HepG2 (cell line): ENCODE measurements at regions not wholly inside any gene's neighbourhood (a gene's known extent, or its start where the extent isn't known, plus 50 kb on each side); places are given as distances from the start of the nearest gene placed in this dataset.

Experiments
- ATAC-seq: fragments of 200-7000 bp; cut with Tn5 transposase; 3 replicates; pipeline ENCODE4 v1.9.1; 2020; ENCODE audit warnings: mild to moderate bottlenecking, moderate library complexity
- BruUV-seq: library from RNA; stranded (reverse); fragments of 400-500 nt; replicated peaks from 2 replicates; lab custom pipeline; 2021; lab: Mats Ljungman, UMichigan
- CTCF ChIA-PET: fragments of 300-600 bp; formaldehyde crosslinking; extraction: SDS; loops from one replicate; lab custom pipeline; 2021; ENCODE audit warnings: low total read pairs, inconsistent platforms, low intra/inter-chr PET ratio; lab: Yijun Ruan, JAX
- POLR2A ChIA-PET: fragments of 350-600 bp; sonication (Branson Sonifier 250); formaldehyde crosslinking; loops from one replicate; lab custom pipeline; 2020; ENCODE audit warnings: antibody characterized with exemption, inconsistent platforms; lab: Yijun Ruan, JAX
- DNase-seq: peaks from one replicate; pipeline ENCODE4 v3.0.0-alpha.2; 2015; ENCODE audit warnings: low spot score
- FAIRE-seq: peaks from 3 replicates; lab custom pipeline; 2011; peaks lifted over from hg19 to GRCh38; lab: Jason Lieb, UNC
- H2AFZ ChIP-seq: one replicate; pipeline ENCODE4 v1.6.1; 2011; ENCODE audit warnings: low read length, inconsistent platforms
- H3K27ac ChIP-seq: fragments of 300-600 bp; 3 replicates; pipeline ENCODE4 v1.8.0; 2011; ENCODE audit warnings: mixed run types, mild to moderate bottlenecking, mixed read lengths, low read length, inconsistent platforms; ENCODE audit not compliant: insufficient read depth; ENCODE audit errors: extremely low read length
- H3K27me3 ChIP-seq, 2 experiments: fragments of 200-600 bp in 1 of 2; 2 replicates in 1 of 2; 3 replicates in 1 of 2; pipeline versions ENCODE4 v1.6.0 to v1.8.0; 2011; ENCODE audit warnings: low read length in 2 of 2, mild to moderate bottlenecking in 2 of 2, moderate library complexity in 2 of 2, inconsistent platforms in 1 of 2; ENCODE audit not compliant: insufficient read depth in 2 of 2, control insufficient read depth in 1 of 2
- H3K36me3 ChIP-seq, 2 experiments: fragments of 200-600 bp in 1 of 2; replicated peaks in 1 of 2; 2 replicates in 1 of 2; 3 replicates in 1 of 2; pipeline versions ENCODE4 v1.5.1 to v1.8.0; 2011; ENCODE audit warnings: low read length in 2 of 2, inconsistent platforms in 1 of 2; ENCODE audit not compliant: insufficient read depth in 2 of 2, control insufficient read depth in 1 of 2
- H3K4me1 ChIP-seq: 2 replicates; pipeline ENCODE4 v1.5.1; 2012; ENCODE audit warnings: low read length, inconsistent platforms; ENCODE audit not compliant: insufficient read depth
- H3K4me2 ChIP-seq: 2 replicates; pipeline ENCODE4 v1.6.0; 2011; ENCODE audit warnings: low read depth, low read length, inconsistent platforms
- H3K4me3 ChIP-seq, 3 experiments: fragments of 200-600 bp in 1 of 3; sonication (generic), shearing (Covaris generic) in 1 of 3; replicated peaks in 1 of 3; 2 replicates each; pipeline ENCODE4 v1.5.1; 2011 to 2016; ENCODE audit warnings: low read length in 3 of 3, inconsistent platforms in 2 of 3, low read depth in 2 of 3, mild to moderate bottlenecking in 2 of 3, control low read depth in 1 of 3, mixed read lengths in 1 of 3; ENCODE audit not compliant: insufficient read depth in 1 of 3
- H3K79me2 ChIP-seq: one replicate; pipeline ENCODE4 v1.6.1; 2011; ENCODE audit warnings: low read length, inconsistent platforms; ENCODE audit not compliant: insufficient read depth
- H3K9ac ChIP-seq: 2 replicates; pipeline ENCODE4 v1.6.0; 2011; ENCODE audit warnings: mild to moderate bottlenecking, low read depth, low read length, inconsistent platforms; ENCODE audit not compliant: insufficient read depth
- H3K9me3 ChIP-seq: 2 replicates; pipeline ENCODE4 v1.5.1; 2012; ENCODE audit warnings: mild to moderate bottlenecking, low read length
- H4K20me1 ChIP-seq: 2 replicates; pipeline ENCODE4 v1.6.0; 2011; ENCODE audit warnings: inconsistent platforms, mild to moderate bottlenecking, low read length, moderate library complexity; ENCODE audit not compliant: insufficient read depth
- ASH2L ChIP-seq: fragments of 300-600, 200-600 bp; sonication (generic); IDR thresholded peaks from 2 replicates; pipeline ENCODE4 v1.7.0; 2017; ENCODE audit warnings: low read depth, mild to moderate bottlenecking, moderate library complexity, mixed read lengths, low read length; ENCODE audit not compliant: insufficient read length
- FOXA1 ChIP-seq, 2 experiments: fragments of 450-650 bp in 1 of 2; sonication (generic) in 1 of 2; formaldehyde crosslinking in 1 of 2; IDR thresholded peaks; 2 replicates each; pipeline versions ENCODE4 v1.4.0 to v1.6.1; 2016 to 2020; ENCODE audit warnings: missing genetic modification reagents in 1 of 2
- JUN ChIP-seq: sonication (generic); formaldehyde crosslinking; IDR thresholded peaks from 2 replicates; pipeline ENCODE4 v1.4.0; 2020; ENCODE audit warnings: mild to moderate bottlenecking, missing genetic modification reagents
- MTA3 ChIP-seq: sonication (generic); formaldehyde crosslinking; IDR thresholded peaks from 2 replicates; pipeline ENCODE4 v1.4.0; 2020; ENCODE audit warnings: missing genetic modification reagents
- MZF1 ChIP-seq: sonication (generic); formaldehyde crosslinking; IDR thresholded peaks from 2 replicates; pipeline ENCODE4 v1.8.1; 2023; ENCODE audit warnings: mild to moderate bottlenecking, missing genetic modification reagents, borderline replicate concordance
- PHF20 ChIP-seq: sonication (generic); formaldehyde crosslinking; IDR thresholded peaks from 2 replicates; pipeline ENCODE4 v1.5.0; 2020; ENCODE audit warnings: mild to moderate bottlenecking, missing genetic modification reagents
- RXRB ChIP-seq: IDR thresholded peaks from 2 replicates; pipeline ENCODE4 v1.6.1; 2016; ENCODE audit warnings: borderline replicate concordance, missing genetic modification reagents, missing compliant biosample characterization
- ZNF253 ChIP-seq: sonication (generic); formaldehyde crosslinking; IDR thresholded peaks from 2 replicates; pipeline ENCODE4 v1.8.0; 2022; ENCODE audit warnings: mild to moderate bottlenecking, missing genetic modification reagents, borderline replicate concordance
- WGBS: methylation state at CpG from one replicate; pipeline ENCODE4 v1.1.6; 2017; ENCODE audit warnings: low lambda C conversion rate; 5-methylcytosine and 5-hydroxymethylcytosine counted together
- in situ Hi-C: cut with HindIII; loops from 2 replicates; pipeline ENCODE4 v1.10.0; 2017; ENCODE audit warnings: low pct_unique_long_range_greater_than_20kb; ENCODE audit not compliant: extremely low pct_ligation_motif_present
- intact Hi-C: fragments of 100-400 bp; cut with micrococcal nuclease; formaldehyde crosslinking; loops from one replicate; pipeline ENCODE4 v1.10.0; 2022; ENCODE audit not compliant: unreplicated experiment
- TF ChIP-seq, protein P1 (sequence below): sonication (generic); formaldehyde crosslinking; IDR thresholded peaks from 2 replicates; pipeline ENCODE4 v1.8.0; 2022; ENCODE audit warnings: missing genetic modification reagents, low read depth, mild to moderate bottlenecking, borderline replicate concordance
- TF ChIP-seq, protein P2 (sequence below): sonication (generic); formaldehyde crosslinking; IDR thresholded peaks from 2 replicates; pipeline ENCODE4 v1.4.0; 2020; ENCODE audit warnings: mild to moderate bottlenecking, missing genetic modification reagents
- TF ChIP-seq, protein P3 (sequence below): fragments of 450-650 bp; IDR thresholded peaks from 2 replicates; pipeline ENCODE4 v1.6.1; 2017
- TF ChIP-seq, protein P4 (sequence below): sonication (generic); formaldehyde crosslinking; IDR thresholded peaks from 2 replicates; pipeline ENCODE4 v1.4.0; 2020; ENCODE audit warnings: missing genetic modification reagents

DNA sequence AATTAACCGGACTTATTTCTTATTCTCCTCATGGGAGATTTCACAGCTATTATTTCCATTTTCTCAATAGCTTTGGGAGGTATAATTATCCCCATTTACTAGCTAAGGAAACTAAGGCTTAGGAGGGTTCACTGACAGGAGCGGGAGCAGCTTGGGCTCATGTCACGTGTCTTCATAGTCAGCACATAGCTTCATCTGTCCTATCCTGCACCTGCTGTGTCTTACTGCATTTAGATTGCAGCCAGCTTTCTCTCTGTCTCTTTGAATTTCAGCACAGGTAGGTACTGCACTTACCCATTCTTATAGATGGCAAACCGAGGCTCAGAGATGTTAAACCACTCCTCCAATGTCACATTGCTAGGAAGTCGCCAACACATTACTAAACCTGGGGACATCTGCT is 839.9 kb downstream of the MAFB start:
- H3K4me1 ChIP-seq = no peaks in the 10 kb centered on the region
- no peak overlapping the region for H2AFZ ChIP-seq
- CTCF ChIA-PET = no interaction called here
- H3K27me3 ChIP-seq = no peaks in the 10 kb centered on the region
- ATAC-seq (no peak), DNase-seq (no peak), FAIRE-seq (no peak)
- TF ChIP-seq MTA3 (CRISPR knock-in tag) (no peak), RXRB (CRISPR knock-in tag) (no peak), PHF20 (CRISPR knock-in tag) (no peak), MZF1 (no peak), ASH2L (no peak), FOXA1 (IDR thresholded peaks at IDR 0.05) (no peak), FOXA1 (CRISPR knock-in tag; IDR thresholded peaks at IDR 0.05) (no peak), ZNF253 (no peak), JUN (CRISPR knock-in tag) (no peak)
- TF ChIP-seq, protein P1, sequence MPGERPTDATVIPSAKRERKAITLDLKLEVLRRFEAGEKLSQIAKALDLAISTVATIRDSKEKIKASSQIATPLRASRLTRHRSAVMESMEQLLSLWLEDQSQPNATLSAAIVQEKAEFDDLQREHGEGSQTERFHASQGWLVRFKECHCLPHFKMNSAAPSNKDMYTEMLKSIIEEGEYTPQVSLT (CRISPR knock-in tag) = no peak
- TF ChIP-seq, protein P2, sequence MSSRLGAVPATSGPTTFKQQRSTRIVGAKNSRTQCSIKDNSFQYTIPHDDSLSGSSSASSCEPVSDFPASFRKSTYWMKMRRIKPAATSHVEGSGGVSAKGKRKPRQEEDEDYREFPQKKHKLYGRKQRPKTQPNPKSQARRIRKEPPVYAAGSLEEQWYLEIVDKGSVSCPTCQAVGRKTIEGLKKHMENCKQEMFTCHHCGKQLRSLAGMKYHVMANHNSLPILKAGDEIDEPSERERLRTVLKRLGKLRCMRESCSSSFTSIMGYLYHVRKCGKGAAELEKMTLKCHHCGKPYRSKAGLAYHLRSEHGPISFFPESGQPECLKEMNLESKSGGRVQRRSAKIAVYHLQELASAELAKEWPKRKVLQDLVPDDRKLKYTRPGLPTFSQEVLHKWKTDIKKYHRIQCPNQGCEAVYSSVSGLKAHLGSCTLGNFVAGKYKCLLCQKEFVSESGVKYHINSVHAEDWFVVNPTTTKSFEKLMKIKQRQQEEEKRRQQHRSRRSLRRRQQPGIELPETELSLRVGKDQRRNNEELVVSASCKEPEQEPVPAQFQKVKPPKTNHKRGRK (CRISPR knock-in tag) = no peak
- TF ChIP-seq, protein P3, sequence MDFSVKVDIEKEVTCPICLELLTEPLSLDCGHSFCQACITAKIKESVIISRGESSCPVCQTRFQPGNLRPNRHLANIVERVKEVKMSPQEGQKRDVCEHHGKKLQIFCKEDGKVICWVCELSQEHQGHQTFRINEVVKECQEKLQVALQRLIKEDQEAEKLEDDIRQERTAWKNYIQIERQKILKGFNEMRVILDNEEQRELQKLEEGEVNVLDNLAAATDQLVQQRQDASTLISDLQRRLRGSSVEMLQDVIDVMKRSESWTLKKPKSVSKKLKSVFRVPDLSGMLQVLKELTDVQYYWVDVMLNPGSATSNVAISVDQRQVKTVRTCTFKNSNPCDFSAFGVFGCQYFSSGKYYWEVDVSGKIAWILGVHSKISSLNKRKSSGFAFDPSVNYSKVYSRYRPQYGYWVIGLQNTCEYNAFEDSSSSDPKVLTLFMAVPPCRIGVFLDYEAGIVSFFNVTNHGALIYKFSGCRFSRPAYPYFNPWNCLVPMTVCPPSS = no peak
- TF ChIP-seq, protein P4, sequence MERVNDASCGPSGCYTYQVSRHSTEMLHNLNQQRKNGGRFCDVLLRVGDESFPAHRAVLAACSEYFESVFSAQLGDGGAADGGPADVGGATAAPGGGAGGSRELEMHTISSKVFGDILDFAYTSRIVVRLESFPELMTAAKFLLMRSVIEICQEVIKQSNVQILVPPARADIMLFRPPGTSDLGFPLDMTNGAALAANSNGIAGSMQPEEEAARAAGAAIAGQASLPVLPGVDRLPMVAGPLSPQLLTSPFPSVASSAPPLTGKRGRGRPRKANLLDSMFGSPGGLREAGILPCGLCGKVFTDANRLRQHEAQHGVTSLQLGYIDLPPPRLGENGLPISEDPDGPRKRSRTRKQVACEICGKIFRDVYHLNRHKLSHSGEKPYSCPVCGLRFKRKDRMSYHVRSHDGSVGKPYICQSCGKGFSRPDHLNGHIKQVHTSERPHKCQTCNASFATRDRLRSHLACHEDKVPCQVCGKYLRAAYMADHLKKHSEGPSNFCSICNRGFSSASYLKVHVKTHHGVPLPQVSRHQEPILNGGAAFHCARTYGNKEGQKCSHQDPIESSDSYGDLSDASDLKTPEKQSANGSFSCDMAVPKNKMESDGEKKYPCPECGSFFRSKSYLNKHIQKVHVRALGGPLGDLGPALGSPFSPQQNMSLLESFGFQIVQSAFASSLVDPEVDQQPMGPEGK (CRISPR knock-in tag) = no peak
- H3K36me3 ChIP-seq = no peaks in the 10 kb centered on the region
- no peak overlapping the region for H3K9ac ChIP-seq
- H3K4me3 ChIP-seq = no peak overlapping the region
- no peaks in the 10 kb centered on the region for H3K79me2 ChIP-seq
- H4K20me1 ChIP-seq = no peaks in the 10 kb centered on the region
- intact Hi-C loops (no loop called here), in situ Hi-C loops (no loop called here)
- no peak overlapping the region for H3K4me2 ChIP-seq
- peaks cover 100% of the 10 kb centered on the region for H3K9me3 ChIP-seq
- BruUV-seq = no TSS peak
- no peak overlapping the region for H3K27ac ChIP-seq
- 26% methylated on average over 5 of the region's 5 CpGs for WGBS
- POLR2A ChIA-PET = no interaction called here
